Spleen (tissue), 7 donors: ENCODE measurements at regions not wholly inside any gene's neighbourhood (a gene's known extent, or its start where the extent isn't known, plus 50 kb on each side); places are given as distances from the start of the nearest gene placed in this dataset.

Experiments
- POLR2A ChIP-seq, 3 donors: fragments of 450-650 bp; IDR thresholded peaks; one replicate each; pipeline ENCODE4 v1.5.1; 2017; ENCODE audit warnings: antibody characterized with exemption in 3 of 3, mild to moderate bottlenecking in 1 of 3
- POLR2AphosphoS5 ChIP-seq, 3 donors: sonication (generic); formaldehyde crosslinking; IDR thresholded peaks; one replicate each; pipeline ENCODE4 v1.5.1; 2017; ENCODE audit warnings: antibody characterized with exemption in 3 of 3
- TF ChIP-seq, protein P1 (sequence below), 11 experiments: fragments of 200-600 bp in 7 of 11; fragments of 450-650 bp in 4 of 11; sonication (generic) in 4 of 11; IDR thresholded peaks in 8 of 11; conservative IDR thresholded peaks in 3 of 11; 1 replicate in 7 of 11; 2 replicates in 4 of 11; pipeline versions ENCODE4 v1.4.0 to v1.8.0; 2016 to 2021; ENCODE audit warnings: antibody characterized with exemption in 11 of 11, inconsistent platforms in 4 of 11, mild to moderate bottlenecking in 1 of 11
- donor health status: DM: no; HTN: no; CAD: no; lungs with moderate emphysema.
- donor health status: DM: no; HTN: no; CAD: no.
- donor health status: DM: no; HTN: no; CAD: no.

DNA sequence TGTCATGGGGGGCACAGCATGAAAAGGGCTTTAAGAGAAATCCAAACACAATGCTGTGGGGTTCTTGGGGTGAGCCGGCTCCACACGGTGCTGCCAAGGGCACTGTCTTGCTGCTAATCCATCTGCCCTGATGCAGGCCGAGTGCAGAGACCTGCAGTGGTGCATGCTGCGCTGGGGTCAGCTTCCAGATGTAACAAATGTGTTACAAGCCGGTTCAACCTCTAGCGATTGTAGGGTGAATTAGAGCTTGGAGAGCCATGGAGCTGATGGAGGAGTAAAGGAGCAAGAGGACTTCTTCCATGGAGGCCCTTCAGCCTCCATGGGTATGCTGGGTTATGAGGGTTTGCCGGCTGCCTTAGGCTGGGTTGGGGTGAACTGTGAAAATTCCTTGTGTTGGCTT, 402.3 kb downstream of the TYW1 start:
- TF ChIP-seq, protein P1, sequence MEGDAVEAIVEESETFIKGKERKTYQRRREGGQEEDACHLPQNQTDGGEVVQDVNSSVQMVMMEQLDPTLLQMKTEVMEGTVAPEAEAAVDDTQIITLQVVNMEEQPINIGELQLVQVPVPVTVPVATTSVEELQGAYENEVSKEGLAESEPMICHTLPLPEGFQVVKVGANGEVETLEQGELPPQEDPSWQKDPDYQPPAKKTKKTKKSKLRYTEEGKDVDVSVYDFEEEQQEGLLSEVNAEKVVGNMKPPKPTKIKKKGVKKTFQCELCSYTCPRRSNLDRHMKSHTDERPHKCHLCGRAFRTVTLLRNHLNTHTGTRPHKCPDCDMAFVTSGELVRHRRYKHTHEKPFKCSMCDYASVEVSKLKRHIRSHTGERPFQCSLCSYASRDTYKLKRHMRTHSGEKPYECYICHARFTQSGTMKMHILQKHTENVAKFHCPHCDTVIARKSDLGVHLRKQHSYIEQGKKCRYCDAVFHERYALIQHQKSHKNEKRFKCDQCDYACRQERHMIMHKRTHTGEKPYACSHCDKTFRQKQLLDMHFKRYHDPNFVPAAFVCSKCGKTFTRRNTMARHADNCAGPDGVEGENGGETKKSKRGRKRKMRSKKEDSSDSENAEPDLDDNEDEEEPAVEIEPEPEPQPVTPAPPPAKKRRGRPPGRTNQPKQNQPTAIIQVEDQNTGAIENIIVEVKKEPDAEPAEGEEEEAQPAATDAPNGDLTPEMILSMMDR (IDR thresholded peaks at IDR 0.05 in 8 of 11, conservative IDR thresholded peaks at IDR 0.05 in 3 of 11) = no peak
- TF ChIP-seq POLR2A (IDR thresholded peaks at IDR 0.05) (no peak), POLR2AphosphoS5 (IDR thresholded peaks at IDR 0.05) (no peak)
